Fibroblast of peridontal ligament (primary cell): ENCODE measurements at regions not wholly inside any gene's neighbourhood (a gene's known extent, or its start where the extent isn't known, plus 50 kb on each side); places are given as distances from the start of the nearest gene placed in this dataset.
"Not testable (repeated sequence)": the region's sequence is repeated elsewhere in the genome, so short reads cannot be mapped to it uniquely, and the experiment has no call there.

ENCODE experiments used
- DNase-seq: peaks from one replicate; pipeline ENCODE4 v3.0.0-alpha.2; 2010; ENCODE audit errors: extremely low read depth

DNA sequence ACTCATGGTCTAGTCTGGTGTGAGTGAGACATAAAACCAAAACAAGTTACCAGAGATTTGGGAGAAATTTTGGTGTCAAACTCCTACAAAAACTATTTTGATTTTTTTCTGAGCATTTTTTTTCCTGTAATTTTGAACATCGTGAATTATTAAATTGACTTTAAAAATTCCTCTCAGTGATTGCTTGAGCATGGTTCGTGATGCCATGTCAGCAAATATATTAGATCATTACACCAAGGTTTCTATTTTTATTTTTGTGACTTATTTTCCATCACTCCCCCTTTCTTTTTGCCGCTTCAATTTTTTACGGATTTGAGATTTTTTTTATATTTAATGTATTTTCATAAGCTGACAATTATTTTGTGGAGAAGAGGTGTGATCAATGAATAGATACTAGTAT, 613.9 kb upstream of the LRATD1 start:
- DNase-seq = no peak

DNA sequence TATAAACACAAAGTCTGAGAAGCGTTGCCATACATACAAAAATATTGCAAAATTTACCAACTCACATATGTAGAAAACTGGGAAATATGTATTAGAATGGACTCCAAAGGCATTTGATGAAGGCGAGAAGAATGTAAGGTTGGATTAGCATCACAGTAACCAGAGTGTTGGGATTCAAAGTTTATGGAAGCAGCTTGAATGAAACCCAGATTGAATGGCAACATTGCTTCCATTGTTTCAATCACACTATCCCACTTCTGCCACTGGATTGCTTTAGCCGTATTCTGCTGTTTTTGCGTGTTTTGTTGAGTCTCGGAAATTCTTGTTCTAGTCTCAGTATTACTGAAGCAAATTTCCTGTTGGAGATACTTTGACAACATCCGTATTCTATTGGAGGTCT, 609.0 kb upstream of the LRATD1 start:
- DNase-seq = no peak

DNA sequence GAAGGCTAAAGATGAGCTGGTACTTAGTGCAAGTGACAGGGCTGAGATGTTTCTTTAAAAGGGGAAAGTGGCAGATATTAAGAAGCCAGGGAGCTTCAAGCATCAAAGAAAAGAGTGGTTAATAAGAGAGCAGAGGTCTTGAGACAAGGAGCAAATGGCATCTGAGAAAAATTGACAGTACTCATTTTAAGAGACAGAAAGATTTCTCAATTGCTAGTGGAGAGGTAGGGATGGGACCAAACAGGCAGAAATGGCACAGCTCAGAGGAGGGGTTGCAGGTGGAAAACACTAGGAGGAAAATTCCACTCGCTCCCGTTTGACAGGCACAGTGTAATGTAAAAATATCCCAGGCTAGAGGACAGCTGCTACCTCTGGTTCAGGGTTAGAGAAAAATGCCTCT, 593.4 kb upstream of the LRATD1 start:
- DNase-seq = no peak

DNA sequence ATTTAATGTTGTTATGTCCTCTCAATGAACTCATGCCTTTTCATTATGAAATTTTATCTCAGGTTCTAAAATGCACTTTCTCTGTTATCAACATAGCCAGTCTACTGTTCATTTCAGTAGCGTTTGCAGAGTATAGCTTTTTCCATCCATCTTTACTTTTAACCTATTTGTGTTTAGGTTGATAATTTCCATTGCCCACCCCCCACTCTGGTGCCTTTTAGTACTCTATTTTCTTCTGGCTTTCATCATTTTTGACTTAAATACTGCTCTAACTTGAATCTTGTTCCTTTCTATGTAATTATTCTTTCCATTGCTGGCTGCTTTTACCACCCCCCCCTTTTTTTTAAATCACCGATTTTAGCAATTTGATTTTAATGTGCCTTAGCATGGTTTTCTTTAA, 585.0 kb upstream of the LRATD1 start:
- DNase-seq = no peak

DNA sequence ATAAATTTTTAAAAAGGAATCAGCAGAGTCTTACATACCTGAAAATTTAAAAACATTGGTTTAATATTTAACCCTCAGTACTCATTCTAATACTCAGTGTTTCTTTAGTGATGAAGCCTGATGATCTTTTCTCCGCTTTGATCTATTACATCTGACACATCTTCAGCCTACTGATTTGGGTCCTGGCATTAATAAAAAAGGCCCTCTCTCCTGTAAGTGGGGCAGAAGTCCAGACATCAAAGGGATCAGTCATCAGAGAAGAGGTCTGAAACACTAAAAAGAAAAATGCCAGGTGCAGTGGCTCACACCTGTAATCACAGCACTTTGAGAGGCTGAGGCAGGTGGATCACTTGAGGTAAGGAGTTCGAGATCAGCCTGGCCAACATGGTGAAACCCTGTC, 581.1 kb upstream of the LRATD1 start:
- no peak for DNase-seq

DNA sequence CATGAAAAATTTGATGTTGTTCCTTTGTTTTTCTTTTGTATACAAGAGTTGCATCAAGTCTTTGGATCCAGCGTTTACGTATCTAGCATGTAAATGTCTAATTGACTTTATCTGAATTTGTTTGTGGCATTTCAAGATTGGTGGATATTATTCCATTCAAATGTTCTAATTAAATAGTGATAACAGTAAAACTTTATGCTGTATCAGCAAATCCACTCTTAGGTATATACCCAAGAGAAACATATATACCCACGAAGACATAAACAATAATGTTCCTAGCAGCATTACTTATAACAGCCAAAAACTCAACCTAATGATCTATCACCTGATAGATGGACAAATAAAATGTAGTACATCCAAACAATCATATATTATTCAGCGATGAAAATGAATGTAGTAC, 579.4 kb upstream of the LRATD1 start:
- no peak for DNase-seq

DNA sequence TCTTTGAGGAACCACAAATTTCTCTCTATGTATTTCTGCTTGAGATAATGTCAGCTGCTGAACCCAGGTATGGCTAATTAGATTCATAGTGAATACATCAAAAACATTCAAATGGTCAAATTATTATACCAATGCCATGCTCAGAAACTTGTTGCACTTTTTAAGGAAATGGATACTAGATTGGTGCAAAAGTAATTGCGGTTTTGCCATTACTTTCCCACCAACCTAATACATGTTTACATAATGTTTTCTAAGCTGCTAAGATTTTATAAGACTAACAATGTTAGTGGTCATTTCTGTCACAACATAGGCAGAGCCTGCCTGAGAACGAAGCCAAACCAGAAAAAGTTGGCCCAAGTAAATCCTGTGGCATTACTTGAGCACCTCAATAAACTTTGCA, 568.2 kb upstream of the LRATD1 start:
- DNase-seq = no peak

DNA sequence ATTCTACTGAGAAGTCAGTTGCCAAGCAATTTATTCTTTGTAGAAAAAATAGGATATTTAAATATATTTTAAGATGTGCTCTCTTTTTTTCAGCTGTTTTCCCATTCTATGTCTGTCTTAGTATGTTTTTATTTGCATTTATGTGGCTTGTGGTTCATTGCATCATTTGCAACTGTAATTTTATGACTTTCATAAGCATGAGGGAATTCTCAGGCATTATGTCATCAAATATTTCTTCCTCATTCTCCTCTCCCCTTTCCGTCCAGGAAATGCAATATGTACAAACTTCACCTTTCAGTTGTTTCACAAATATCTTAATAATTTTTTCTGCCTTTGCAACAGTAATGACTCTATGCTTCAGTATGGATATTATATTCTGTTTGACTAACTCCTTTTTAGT, 560.2 kb upstream of the LRATD1 start:
- peak; percentile 4 for DNase-seq

DNA sequence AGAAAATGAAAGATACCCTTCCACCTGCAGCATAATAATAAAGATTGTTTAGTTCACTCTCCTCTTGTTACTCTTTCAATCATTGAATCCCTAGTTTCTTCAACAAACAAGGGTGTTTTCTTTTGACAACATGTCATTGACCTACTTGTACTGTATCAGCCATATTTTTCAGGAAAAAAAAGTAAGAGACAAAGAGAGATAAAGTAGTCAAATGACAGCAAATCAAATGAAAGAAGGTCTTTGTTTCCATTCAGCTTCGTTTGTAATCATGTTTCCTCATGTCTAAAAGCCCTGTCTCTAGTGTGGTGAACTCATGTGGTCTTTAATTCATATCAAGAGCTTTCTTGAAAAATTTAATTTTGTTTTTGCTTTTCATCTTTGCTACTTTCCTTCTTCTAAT, 557.8 kb upstream of the LRATD1 start:
- no peak for DNase-seq

DNA sequence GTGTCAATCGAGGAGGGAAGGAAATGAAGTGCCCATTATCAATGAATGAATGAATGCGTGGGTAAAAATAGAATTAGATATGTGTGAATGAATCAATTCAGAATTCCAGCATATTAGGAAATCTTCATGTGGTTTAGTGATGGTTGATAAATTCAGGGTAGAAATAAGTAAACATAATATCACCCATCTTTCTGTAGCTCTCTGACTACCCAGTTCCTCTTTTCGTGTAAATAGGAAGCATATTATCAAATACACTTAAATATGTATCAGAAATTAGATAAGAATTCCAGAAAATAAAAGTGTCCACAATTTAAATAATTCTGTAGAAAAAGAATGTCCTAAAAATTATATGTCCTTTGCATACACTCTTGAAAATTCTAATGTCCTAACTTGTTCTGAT, 552.9 kb upstream of the LRATD1 start:
- DNase-seq = no peak

DNA sequence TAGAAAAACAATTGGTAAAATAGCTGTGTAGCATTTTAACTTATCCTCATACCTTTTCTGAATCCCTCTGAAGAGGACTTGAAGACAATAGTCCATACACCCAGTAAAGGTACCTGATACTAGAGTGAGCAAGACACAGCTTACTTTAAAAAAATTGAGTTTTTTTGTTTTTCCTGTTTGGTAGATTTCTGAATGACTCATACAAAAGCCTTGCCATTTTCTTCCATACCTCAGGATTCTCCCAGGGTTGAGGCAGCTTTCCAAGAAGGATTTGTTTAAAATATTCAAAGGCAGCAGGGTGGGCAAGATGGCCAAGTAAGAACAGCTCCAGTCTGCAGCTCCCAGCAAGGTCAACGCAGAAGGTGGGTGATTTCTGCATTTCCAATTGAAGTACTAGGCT, 551.0 kb upstream of the LRATD1 start:
- peak; percentile 0 for DNase-seq

DNA sequence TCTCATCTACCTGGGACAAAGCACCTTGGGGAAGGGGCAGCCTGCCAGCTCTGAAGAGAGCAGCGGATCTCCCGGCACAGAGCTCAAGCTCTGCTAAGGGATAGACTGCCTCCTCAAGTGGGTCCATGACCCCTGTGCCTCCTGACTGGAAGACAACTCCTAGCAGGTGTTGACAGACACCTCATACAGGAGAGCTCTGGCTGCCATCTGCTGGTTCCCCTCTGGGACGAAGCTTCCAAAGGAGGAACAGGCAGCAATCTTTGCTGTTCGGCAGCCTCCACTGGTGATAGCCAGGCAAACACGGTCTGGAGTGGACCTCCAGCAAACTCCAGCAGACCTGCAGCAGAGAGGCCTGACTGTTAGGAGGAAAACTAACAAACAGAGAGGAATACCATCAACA, 549.9 kb upstream of the LRATD1 start:
- no peak for DNase-seq

DNA sequence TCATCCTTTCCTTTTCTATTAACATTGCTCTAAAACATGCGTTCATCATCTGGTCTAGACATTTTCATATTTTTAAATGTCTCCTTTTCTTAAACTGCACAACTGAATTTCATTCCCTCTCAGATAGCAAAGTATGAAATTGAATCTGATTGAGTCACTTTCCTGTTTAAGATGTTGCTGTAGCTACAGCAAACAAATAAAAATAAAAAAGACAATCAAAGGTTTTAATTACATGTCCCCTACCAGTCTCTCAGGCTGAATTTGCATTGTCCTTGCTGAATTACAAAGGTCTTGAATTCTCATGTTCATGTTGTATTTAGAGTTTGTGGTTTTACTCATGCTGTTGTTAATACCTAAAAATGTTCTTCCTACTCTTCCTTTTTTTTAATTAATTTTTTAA, 537.9 kb upstream of the LRATD1 start:
- DNase-seq = no peak

DNA sequence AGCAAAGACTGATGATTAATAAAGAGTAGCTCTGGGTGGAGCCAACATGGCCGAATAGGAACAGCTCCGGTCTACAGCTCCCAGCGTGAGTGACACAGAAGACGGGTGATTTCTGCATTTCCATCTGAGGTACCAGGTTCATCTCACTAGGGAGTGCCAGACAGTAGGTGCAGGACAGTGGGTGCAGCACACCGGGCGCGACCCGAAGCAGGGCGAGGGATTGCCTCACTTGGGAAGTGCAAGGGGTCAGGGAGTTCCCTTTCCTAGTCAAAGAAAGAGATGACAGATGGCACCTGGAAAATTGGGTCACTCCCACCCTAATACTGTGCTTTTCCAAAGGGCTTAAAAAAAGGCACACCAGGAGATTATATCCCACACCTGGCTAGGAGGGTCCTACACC, 533.4 kb upstream of the LRATD1 start:
- DNase-seq = not testable (repeated sequence)

DNA sequence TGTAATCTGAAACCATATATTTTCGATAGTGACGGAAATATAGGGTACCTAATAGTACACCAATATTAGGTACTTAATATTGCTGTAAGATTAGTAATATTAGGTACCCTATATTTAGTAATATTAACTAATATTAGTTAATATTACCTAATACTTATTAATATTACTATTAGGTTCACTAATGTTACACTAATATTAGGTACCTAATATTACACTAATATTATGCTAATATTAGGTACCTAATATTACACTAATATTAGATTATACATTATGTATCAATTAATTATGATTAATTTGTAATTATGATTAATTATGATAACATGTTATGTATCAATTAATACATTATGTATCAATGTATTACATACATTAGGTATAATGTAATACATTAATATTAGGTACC, 518.2 kb upstream of the LRATD1 start:
- no peak for DNase-seq

DNA sequence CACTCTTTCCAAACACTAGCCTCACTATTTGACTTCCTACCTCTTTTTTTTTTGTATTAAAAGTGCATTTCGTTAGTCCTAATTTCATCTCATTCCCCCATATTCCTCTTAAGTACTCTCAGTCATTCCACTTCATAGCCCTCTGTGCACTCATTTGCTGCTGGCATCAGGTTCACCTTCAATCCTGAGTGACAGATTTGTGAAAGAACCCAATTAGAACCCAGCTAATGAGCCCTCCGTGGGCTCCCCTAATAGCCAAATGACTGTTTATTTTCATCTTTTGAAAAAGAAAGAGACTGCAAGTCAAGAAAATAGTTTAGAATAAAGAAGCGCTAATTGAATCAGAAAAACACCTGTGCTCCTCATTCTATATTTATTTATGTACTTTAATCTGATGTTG, 512.1 kb upstream of the LRATD1 start:
- no peak for DNase-seq

DNA sequence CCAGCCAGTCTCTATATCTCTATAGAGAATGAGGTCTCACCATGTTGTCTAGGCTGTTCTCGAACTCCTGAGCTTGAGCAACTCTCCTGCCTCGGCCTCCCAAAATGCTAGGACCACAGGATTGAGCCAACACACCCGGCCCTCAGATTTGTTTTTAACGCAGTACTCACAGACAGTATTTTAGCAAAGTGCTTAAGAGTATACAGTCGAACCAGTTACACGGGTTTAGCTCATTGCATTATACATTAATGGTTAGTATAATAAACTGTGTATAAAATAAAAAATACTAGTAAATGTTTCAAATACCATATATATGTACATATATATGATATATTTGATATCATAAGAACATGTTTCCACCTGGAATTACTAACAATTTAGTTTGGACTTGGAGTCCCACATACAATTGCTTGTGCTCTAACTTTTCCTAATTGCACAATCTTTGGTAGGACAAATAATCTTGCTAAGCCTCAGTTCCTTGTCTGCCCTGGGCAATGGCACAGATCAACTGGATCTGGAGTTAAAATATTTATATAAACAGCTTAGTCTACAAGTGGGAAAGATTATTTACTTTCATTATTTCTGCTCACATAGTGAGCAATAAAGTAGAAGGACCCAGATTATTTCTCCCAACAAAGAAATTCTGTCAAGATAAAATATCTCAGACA, 508.9 kb upstream of the LRATD1 start:
- DNase-seq = no peak

DNA sequence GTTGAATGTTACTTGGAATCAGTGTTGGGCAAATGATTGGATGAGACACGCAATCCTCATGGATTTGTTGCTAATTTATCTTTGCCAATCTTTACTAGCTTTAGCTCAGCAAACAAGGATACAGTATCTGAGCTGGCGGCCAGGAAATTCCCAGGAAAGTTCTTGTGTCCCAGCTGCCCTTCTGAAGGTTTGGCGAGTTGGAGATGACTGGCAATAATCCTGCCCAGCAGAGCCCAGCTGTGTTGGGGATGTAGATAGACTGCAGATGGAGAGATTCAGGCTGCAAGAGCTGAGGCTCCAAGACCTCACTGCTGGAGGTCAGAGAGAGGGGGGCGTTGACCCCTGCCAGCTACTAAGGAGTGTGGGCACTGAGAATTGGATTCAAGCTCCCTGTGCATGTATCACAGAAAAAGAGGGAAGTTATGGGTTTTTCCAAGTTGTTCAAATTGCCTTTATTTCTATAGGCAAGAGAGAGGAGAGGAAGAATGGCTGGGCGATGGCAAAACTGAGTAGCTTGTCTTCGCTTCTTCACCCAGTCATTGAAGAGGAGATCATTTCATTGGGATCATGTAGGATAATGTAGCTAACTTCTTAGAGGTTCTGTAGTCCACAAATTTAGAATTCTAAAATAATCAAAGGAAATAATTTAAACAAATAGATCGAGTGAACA, 506.8 kb upstream of the LRATD1 start:
- no peak for DNase-seq

DNA sequence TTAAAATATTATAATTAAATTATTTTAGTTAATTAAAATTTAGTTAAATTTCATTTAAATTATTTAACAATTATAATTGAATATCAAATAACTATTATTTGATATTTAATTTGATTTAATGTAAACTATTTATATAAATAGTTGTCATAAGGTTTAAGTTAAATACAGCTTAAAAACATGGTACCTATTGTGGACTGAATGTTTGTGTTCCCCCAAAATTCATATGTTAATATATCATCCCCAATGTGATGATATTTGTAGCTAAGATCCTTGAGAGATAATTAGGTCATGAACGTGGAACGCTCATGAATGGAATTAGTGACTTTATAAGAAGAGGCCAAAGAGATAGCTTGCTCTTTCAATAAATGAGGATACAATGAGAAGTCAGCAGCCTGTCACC, 505.7 kb upstream of the LRATD1 start:
- DNase-seq = no peak

DNA sequence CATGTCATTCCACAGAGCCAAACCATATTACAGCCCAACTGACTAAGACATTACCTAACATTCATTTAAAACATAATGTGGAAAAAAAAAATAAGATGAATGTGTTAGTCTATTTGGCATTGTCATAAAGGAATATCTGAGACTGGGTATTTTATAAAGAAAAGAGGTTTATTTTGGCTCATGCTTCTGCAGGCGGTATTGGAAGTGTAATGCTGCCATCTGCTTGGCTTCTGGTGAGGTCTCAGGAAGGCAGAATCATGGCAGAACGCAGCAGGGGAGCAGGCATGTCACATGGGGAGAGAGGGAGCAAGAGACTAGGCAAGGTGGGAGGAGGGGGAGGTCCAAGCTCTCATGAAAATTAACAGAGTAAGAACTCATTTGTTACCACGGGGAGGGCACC, 504.8 kb upstream of the LRATD1 start:
- no peak for DNase-seq

DNA sequence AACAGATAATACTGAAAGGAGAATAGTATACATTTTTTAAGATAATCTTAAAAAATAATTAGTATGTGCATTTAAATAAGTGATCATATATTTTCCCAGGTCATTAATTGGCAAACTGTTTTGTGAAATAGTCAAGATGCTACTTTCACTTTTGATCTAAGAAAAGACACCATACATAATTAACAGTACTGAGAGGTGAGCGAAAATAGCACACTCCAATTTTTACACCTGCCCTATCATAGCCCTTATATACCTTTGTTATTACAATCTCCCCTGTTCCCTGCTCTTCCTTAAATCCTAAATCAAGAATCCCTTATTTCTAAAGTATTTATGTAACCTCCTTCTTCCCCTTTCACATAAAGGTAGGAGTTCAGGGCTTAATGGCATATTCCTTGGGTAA, 500.1 kb upstream of the LRATD1 start:
- DNase-seq = no peak

DNA sequence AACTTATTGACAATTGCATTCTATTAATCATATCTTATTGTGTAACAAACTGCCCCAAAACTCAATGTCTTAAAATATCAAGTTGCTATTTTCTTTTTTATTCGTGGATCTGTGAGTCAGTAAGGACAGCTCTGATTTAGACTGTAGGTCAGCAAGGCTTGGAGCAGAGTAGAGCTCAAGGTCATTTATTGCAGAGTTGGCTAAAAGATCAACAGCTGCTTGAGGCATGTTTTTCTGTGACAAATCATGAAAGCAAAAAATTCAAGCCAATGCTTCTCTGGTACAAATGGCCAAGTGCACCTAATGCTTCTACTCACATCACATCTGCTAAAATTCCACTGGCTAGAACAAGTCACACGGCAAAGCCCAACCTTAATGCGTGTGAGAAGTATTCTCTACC, 497.7 kb upstream of the LRATD1 start:
- no peak for DNase-seq

DNA sequence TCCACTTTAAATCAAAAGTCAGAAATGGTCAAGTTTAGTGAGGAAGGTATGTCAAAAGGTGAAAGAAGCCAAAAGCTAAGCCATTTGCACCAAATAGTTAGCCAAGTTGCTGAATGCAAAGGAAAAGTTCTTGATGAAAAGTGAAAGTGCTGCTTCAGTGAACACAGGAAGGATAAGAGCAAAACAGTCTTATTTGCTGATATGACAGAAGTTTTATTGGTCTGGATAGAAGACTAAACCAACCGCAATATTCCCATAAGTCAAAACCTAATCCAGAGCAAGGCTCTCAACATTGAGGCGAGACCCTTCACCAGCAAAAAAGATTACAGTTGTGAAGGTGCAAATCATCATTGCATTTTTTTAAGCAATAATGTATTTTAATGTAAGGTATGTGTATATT, 496.5 kb upstream of the LRATD1 start:
- no peak for DNase-seq

DNA sequence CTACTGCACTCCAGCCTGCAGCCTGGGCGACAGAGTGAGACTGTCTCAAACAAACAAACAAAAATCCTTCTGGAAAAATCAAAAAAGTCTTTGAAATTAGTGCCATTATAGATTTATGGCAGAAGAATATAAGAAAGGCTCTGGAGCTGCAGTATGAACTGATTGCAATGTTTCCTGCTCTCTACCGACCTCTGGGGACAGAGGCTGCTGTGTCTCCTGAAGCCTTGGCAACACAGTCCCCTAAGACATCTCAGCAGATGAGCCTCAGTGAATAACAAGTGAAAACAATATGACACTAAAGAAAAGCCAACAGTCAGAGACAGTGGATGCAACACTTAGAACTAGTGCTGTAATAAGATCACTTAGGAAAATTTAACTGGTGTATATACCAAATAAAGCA, 494.9 kb upstream of the LRATD1 start:
- DNase-seq = no peak
